IMR-90 (cell line): ENCODE measurements at regions not wholly inside any gene's neighbourhood (a gene's known extent, or its start where the extent isn't known, plus 50 kb on each side); places are given as distances from the start of the nearest gene placed in this dataset.

Experiments used
- ATAC-seq: fragments of 200-7000 bp; cut with Tn5 transposase; 2 replicates; pipeline ENCODE4 v1.9.1; 2020; ENCODE audit warnings: low read depth, mild to moderate bottlenecking, moderate library complexity
- BruUV-seq: library from RNA; stranded (reverse); fragments of 400-500 nt; replicated peaks from 2 replicates; lab custom pipeline; 2021; lab: Mats Ljungman, UMichigan
- CTCF ChIA-PET: fragments of 300-600 bp; formaldehyde crosslinking; extraction: SDS; loops from one replicate; lab custom pipeline; 2021; ENCODE audit warnings: antibody characterized with exemption; lab: Yijun Ruan, JAX
- POLR2A ChIA-PET: fragments of 300-600 bp; sonication (Branson Sonifier 250); formaldehyde crosslinking; loops from one replicate; lab custom pipeline; 2022; ENCODE audit warnings: antibody characterized with exemption; ENCODE audit not compliant: unreplicated experiment; lab: Charles Lee
- DNase-seq: peaks from one replicate; pipeline ENCODE4 v3.0.0; 2013
- H2AFZ ChIP-seq: replicated peaks from 2 replicates; pipeline ENCODE3; 2013; ENCODE audit warnings: low read length, mild to moderate bottlenecking; ENCODE audit not compliant: poor library complexity
- H2AK5ac ChIP-seq: 2 replicates; pipeline ENCODE4 v1.6.1; 2013; ENCODE audit warnings: low read depth, low read length, inconsistent platforms
- H2AK9ac ChIP-seq: replicated peaks from 2 replicates; pipeline ENCODE3; 2013; ENCODE audit warnings: mild to moderate bottlenecking, low read depth, low read length, moderate library complexity; ENCODE audit not compliant: poor library complexity
- H2BK120ac ChIP-seq: 2 replicates; pipeline ENCODE4 v1.6.1; 2013; ENCODE audit warnings: low read depth, low read length, inconsistent platforms
- H2BK15ac ChIP-seq: 3 replicates; pipeline ENCODE4 v1.6.1; 2013; ENCODE audit warnings: low read depth, low read length, inconsistent platforms
- H2BK20ac ChIP-seq: 2 replicates; pipeline ENCODE4 v1.6.1; 2013; ENCODE audit warnings: low read depth, mild to moderate bottlenecking, inconsistent platforms, low read length, moderate library complexity
- H2BK5ac ChIP-seq: 2 replicates; pipeline ENCODE4 v1.6.1; 2013; ENCODE audit warnings: mild to moderate bottlenecking, low read depth, low read length, inconsistent platforms; ENCODE audit not compliant: poor library complexity, severe bottlenecking
- H3K14ac ChIP-seq: replicated peaks from 2 replicates; pipeline ENCODE4 v1.6.1; 2013; ENCODE audit warnings: low read depth, low read length, inconsistent platforms
- H3K18ac ChIP-seq: 2 replicates; pipeline ENCODE4 v1.6.1; 2013; ENCODE audit warnings: low read depth, low read length, control low read depth
- H3K23ac ChIP-seq: 2 replicates; pipeline ENCODE4 v1.6.1; 2013; ENCODE audit warnings: low read depth, low read length, inconsistent platforms
- H3K27ac ChIP-seq: 2 replicates; pipeline ENCODE4 v1.5.1; 2013; ENCODE audit warnings: mild to moderate bottlenecking, control low read depth, low read length; ENCODE audit not compliant: insufficient read depth
- H3K27me3 ChIP-seq: 2 replicates; pipeline ENCODE4 v1.6.1; 2013; ENCODE audit warnings: low read length; ENCODE audit not compliant: control insufficient read depth, insufficient read depth
- H3K36me3 ChIP-seq: 2 replicates; pipeline ENCODE4 v1.6.1; 2013; ENCODE audit warnings: low read length, mixed read lengths; ENCODE audit not compliant: control insufficient read depth, insufficient read depth
- H3K4ac ChIP-seq: 2 replicates; pipeline ENCODE4 v1.6.1; 2013; ENCODE audit warnings: low read depth, low read length, inconsistent platforms
- H3K4me1 ChIP-seq: 2 replicates; pipeline ENCODE4 v1.6.1; 2013; ENCODE audit warnings: low read length, mixed read lengths; ENCODE audit not compliant: control insufficient read depth, insufficient read depth
- H3K4me2 ChIP-seq: 2 replicates; pipeline ENCODE4 v1.6.1; 2013; ENCODE audit warnings: low read depth, mild to moderate bottlenecking, control low read depth, low read length, moderate library complexity
- H3K4me3 ChIP-seq: 2 replicates; pipeline ENCODE4 v1.5.1; 2013; ENCODE audit warnings: low read depth, mild to moderate bottlenecking, control low read depth, low read length, moderate library complexity; ENCODE audit not compliant: insufficient read depth
- H3K56ac ChIP-seq: 2 replicates; pipeline ENCODE4 v1.6.1; 2013; ENCODE audit warnings: low read length, inconsistent platforms; ENCODE audit not compliant: insufficient read depth; ENCODE audit errors: extremely low read depth
- H3K79me1 ChIP-seq, 2 experiments: 2 replicates each; pipeline ENCODE4 v1.6.1; 2013; ENCODE audit warnings: low read length in 2 of 2, inconsistent platforms in 1 of 2, low read depth in 1 of 2
- H3K9ac ChIP-seq: 2 replicates; pipeline ENCODE4 v1.6.1; 2013; ENCODE audit warnings: low read depth, low read length, control low read depth
- H3K9me1 ChIP-seq: 2 replicates; pipeline ENCODE4 v1.6.1; 2013; ENCODE audit warnings: low read length, inconsistent platforms; ENCODE audit not compliant: insufficient read depth
- H3K9me3 ChIP-seq: 2 replicates; pipeline ENCODE4 v1.6.1; 2013; ENCODE audit warnings: low read length; ENCODE audit not compliant: control insufficient read depth, insufficient read depth
- H4K20me1 ChIP-seq: 2 replicates; pipeline ENCODE4 v1.6.1; 2013; ENCODE audit warnings: low read length, inconsistent platforms; ENCODE audit not compliant: insufficient read depth
- H4K5ac ChIP-seq: 2 replicates; pipeline ENCODE4 v1.6.1; 2013; ENCODE audit warnings: mild to moderate bottlenecking, low read depth, low read length, control low read depth
- H4K8ac ChIP-seq, 2 experiments: 2 replicates each; pipeline ENCODE4 v1.6.1; 2013; ENCODE audit warnings: low read depth in 2 of 2, low read length in 2 of 2, control low read depth in 1 of 2, inconsistent platforms in 1 of 2
- H4K91ac ChIP-seq: 2 replicates; pipeline ENCODE4 v1.6.1; 2013; ENCODE audit warnings: low read depth, low read length, inconsistent platforms; ENCODE audit not compliant: insufficient read depth
- BHLHE40 ChIP-seq: fragments of 150-350 bp; IDR thresholded peaks from 2 replicates; pipeline ENCODE4 v1.6.1; 2016; ENCODE audit warnings: mild to moderate bottlenecking, low read depth, low read length
- CEBPB ChIP-seq: IDR thresholded peaks from 2 replicates; pipeline ENCODE4 v1.6.1; 2012; ENCODE audit warnings: low read depth, low read length, improper control_type of control experiment
- CHD1 ChIP-seq: IDR thresholded peaks from 2 replicates; pipeline ENCODE4 v1.6.1; 2012; ENCODE audit warnings: low read depth, low read length, improper control_type of control experiment
- MAFK ChIP-seq: IDR thresholded peaks from 2 replicates; pipeline ENCODE4 v1.6.1; 2012; ENCODE audit warnings: low read depth, low read length, improper control_type of control experiment
- MAZ ChIP-seq: IDR thresholded peaks from 2 replicates; pipeline ENCODE4 v1.6.1; 2012; ENCODE audit warnings: low read depth, mild to moderate bottlenecking, low read length, improper control_type of control experiment, moderate library complexity, borderline replicate concordance
- MXI1 ChIP-seq: IDR thresholded peaks from 2 replicates; pipeline ENCODE4 v1.6.1; 2012; ENCODE audit warnings: low read depth, mild to moderate bottlenecking, low read length, moderate library complexity, borderline replicate concordance
- NFE2L2 ChIP-seq: fragments of 150-350 bp; IDR thresholded peaks from 2 replicates; pipeline ENCODE4 v1.6.1; 2016; ENCODE audit warnings: low read depth, mild to moderate bottlenecking, low read length
- RAD21 ChIP-seq: IDR thresholded peaks from 2 replicates; pipeline ENCODE4 v1.6.1; 2012; ENCODE audit warnings: low read length, improper control_type of control experiment
- RCOR1 ChIP-seq: IDR thresholded peaks from 2 replicates; pipeline ENCODE4 v1.6.1; 2012; ENCODE audit warnings: mild to moderate bottlenecking, low read length, improper control_type of control experiment; ENCODE audit not compliant: insufficient replicate concordance
- SMC3 ChIP-seq: fragments of 150-350 bp; IDR thresholded peaks from 2 replicates; pipeline ENCODE4 v1.6.1; 2016; ENCODE audit warnings: low read depth, mild to moderate bottlenecking, antibody characterized with exemption, low read length, moderate library complexity
- WGBS, 2 experiments: methylation state at CpG; one replicate each; pipeline versions ENCODE4 v1.1.5 to v1.1.7; 2013; ENCODE audit warnings: missing lambda C conversion rate in 2 of 2; ENCODE audit not compliant: insufficient read length in 1 of 2; ENCODE audit errors: extremely low coverage in 2 of 2; 5-methylcytosine and 5-hydroxymethylcytosine counted together
- dilution Hi-C: fragments of 300-500 bp; cut with HindIII; formaldehyde crosslinking; loops from one replicate; pipeline ENCODE4 v1.14.3; 2018; ENCODE audit warnings: low sequenced_read_pairs; ENCODE audit not compliant: unreplicated experiment
- in situ Hi-C: fragments of 300-500 bp; cut with MboI; formaldehyde crosslinking; loops from 3 replicates; pipeline ENCODE4 v1.14.3; 2019; ENCODE audit warnings: low sequenced_read_pairs, inconsistent platforms, mixed read lengths
- intact Hi-C: fragments of 100-400 bp; cut with micrococcal nuclease; formaldehyde crosslinking; loops from 2 replicates; pipeline ENCODE4 v1.10.0; 2022
- TF ChIP-seq, protein P1 (sequence below): fragments of 150-350 bp; IDR thresholded peaks from 2 replicates; pipeline ENCODE4 v1.6.1; 2017; ENCODE audit warnings: mild to moderate bottlenecking, antibody characterized with exemption, low read length, low read depth

DNA sequence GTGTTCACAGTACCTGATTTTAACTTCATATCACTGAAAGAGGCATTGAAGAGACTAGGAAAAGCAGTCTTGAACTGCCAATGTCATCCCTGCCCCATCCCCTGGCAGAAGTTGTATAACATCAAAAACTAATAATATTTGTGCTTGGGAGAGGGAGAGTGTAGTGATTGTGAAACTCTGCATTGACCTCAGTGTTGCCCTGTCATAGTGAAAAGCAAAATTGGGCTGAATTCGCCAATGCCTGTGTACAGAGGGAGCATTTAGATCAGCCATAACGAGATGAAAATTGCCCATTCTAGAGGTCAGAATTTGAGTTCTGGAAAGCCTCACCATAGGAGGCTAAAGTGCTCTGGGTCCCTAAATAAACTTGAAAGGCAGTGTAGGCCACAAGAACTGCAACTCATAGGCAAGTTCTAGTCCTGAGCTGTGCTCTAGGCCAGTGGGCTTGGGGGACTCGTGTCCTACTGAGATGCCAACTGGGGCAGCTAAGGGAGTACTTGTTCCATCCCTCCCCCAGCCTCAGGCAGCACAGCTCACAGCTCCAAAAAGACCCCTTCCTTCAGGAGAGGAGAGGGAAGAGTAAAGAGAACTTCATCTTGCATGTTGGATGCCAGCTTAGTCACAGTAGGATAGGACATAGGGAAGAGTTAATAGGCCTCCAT, 855.6 kb downstream of the TSN start:
- dilution Hi-C loops, result no loop called here
- H2BK15ac ChIP-seq, result no peak overlapping the region

More for the DNA sequence above, 855.6 kb downstream of the TSN start:
- H2AK5ac ChIP-seq, result no peak overlapping the region
- no peak overlapping the region for H4K8ac ChIP-seq
- in situ Hi-C loops, result no loop called here
- CTCF ChIA-PET, result interaction anchor here (0.6 kb wide), 1 partner anchor 175 kb away, joined by 5 read pairs; no protein-coding TSS in a partner anchor
- H4K5ac ChIP-seq, result no peak overlapping the region
- intact Hi-C loops, result no loop called here
- H3K27me3 ChIP-seq, result no peaks in the 10 kb centered on the region
- H3K27ac ChIP-seq, result no peak overlapping the region
- H3K4me3 ChIP-seq, result no peak overlapping the region
- H4K20me1 ChIP-seq, result no peaks in the 10 kb centered on the region
- H3K9ac ChIP-seq, result no peak overlapping the region
- H3K23ac ChIP-seq, result no peak overlapping the region
- no peak overlapping the region for H2AFZ ChIP-seq
- BruUV-seq, result no TSS peak
- no CpG with 5 or more reads among the region's 3 CpGs for WGBS, 2 experiments
- H3K36me3 ChIP-seq, result no peaks in the 10 kb centered on the region
- no peak for DNase-seq
- H3K18ac ChIP-seq, result no peak overlapping the region
- no peak overlapping the region for H3K14ac ChIP-seq
- H3K4me1 ChIP-seq, result no peaks in the 10 kb centered on the region
- no peak overlapping the region for H2BK20ac ChIP-seq
- no peaks in the 10 kb centered on the region for H3K79me1 ChIP-seq
- H3K9me1 ChIP-seq, result no peaks in the 10 kb centered on the region
- POLR2A ChIA-PET, result no interaction called here
- no peak overlapping the region for H4K91ac ChIP-seq
- no peak overlapping the region for H2AK9ac ChIP-seq
- no peak overlapping the region for H3K4ac ChIP-seq
- TF ChIP-seq MAZ (no peak), CEBPB (no peak), CHD1 (no peak), SMC3 (no peak), RCOR1 (no peak), RAD21 (no peak), BHLHE40 (no peak), MXI1 (no peak), NFE2L2 (no peak), MAFK (no peak)
- TF ChIP-seq, protein P1, sequence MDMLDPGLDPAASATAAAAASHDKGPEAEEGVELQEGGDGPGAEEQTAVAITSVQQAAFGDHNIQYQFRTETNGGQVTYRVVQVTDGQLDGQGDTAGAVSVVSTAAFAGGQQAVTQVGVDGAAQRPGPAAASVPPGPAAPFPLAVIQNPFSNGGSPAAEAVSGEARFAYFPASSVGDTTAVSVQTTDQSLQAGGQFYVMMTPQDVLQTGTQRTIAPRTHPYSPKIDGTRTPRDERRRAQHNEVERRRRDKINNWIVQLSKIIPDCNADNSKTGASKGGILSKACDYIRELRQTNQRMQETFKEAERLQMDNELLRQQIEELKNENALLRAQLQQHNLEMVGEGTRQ, result no peak
- H3K9me3 ChIP-seq, result peaks cover 6% of the 10 kb centered on the region; the same call in 1 of the 2 replicates
- H2BK5ac ChIP-seq, result no peak overlapping the region
- H3K56ac ChIP-seq, result no peak overlapping the region
- ATAC-seq, result no peak
- H3K4me2 ChIP-seq, result no peak overlapping the region
- no peak overlapping the region for H2BK120ac ChIP-seq
